ENCODE measurements at regions not wholly inside any gene's neighbourhood (a gene's known extent, or its start where the extent isn't known, plus 50 kb on each side); places are given as distances from the start of the nearest gene placed in this dataset.
"Not testable (repeated sequence)": the region's sequence is repeated elsewhere in the genome, so short reads cannot be mapped to it uniquely, and the experiment has no call there.

DNA sequence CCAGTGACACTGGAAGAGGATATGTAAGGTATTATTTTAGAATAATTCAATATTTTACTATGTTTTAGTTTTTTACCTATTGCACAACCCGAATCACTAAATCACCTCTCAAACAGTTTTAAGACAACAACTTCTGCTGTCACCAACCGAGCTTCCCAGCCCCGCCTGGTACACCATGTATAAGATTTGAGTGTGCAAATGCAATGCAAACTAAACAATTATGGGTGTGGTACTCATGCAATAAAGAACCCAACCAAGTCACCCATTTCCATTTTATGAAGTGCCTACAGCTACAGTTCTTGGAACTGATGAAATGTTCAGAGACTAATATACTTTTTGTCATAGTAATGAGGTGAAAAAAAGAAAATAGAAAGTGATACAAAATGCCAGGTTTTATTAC lies 256.2 kb downstream of the TAFA4 start:
- DNase-seq = no peak

GRCh38 chr3:68667346-68667745 lies 265.0 kb downstream of the TAFA4 start:
- no peak for DNase-seq

DNA sequence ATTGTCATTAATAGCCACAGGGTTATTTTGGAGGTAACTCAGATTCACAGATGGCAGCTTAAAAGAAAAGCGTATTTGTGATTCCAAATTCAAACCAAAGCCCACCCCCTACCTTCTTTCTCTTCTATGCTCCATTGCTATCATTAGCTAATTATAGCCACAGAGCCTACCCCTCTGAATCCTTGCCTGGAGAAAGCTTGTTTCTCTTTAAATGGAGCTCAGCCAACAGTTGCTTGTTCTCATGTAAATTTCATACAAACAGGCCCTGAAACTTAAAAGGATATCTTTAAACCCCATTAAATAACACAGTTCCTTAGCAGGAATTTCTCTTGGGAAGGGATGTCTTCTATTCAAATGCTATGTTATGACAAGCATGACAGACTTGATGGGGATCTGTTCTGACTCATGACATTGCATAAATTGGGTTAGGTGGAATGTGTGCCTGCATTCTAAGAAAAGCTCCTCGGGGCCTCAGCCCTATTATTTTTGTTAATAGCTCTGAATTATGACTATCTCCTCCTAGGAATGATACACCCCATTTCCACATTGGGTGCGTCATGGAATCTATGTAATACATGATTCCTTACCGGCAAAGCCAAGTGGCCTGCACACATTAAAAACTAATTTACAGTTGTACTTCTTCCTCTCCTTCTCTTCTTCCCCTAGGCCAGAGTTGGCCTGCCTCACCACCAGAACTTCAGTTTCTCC lies 265.8 kb downstream of the TAFA4 start:
- no peak for DNase-seq

- DNase-seq = no peak
Observed at GRCh38 chr3:68664276-68664675, 268.1 kb downstream of the TAFA4 start.

- DNase-seq = no peak
Observed at GRCh38 chr3:68662176-68662575, 270.2 kb downstream of the TAFA4 start.

- DNase-seq = not testable (repeated sequence)
Observed at GRCh38 chr3:68650657-68651056, 281.7 kb downstream of the TAFA4 start.

DNA sequence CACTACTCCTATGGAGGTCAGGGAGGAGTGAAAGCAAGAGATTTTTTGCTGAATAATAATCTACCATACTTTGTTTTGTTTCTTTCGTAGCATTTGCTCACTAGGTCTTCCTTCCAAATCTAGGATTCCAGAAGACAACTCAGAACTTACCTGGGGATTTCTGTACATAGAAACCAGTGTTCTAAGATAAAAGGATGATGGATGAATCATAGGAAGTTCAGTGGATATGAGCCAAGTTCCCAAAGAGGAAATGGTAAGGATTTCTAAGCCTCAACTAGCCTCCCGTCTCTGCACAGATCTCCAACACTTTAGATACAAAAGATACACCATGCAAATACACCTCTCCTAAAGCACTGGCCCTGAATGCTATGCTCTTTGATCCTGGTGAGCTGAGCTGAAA lies 283.9 kb downstream of the TAFA4 start:
- no peak for DNase-seq

DNA sequence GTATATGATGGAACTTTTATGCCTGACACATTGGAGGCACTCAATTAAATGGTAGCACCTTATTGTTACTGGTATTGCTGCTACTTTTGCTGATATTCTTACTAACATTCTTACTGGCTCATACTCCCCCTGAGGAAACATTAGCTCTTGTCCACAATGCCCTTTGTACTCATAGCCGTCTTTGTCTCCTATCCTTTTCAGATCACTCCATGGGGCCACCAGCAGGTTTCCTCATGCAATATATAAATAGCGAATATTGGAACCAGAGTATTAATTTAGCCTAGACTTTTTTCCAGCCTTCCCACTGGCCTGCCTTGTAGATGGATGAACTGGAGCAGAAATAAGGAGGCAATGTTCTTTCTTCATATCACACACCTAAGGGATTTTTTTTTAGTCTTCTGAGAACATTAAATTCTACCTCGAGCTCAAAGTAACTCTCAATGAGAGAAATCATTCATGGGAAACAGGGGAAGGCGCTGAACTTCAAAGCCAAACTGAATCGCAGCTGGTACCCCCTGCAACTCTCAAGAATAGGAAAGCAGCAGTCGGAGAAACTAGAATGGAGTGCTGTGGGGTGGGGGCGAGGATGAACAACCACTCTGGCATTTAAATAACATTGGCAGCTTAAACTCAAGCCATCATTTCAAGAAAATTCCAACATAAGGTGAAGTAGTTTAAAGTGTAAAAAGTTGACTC lies 300.3 kb downstream of the TAFA4 start:
- DNase-seq = no peak

- DNase-seq = no peak
Observed at GRCh38 chr3:68620211-68620610, 312.1 kb downstream of the TAFA4 start.

GRCh38 chr3:68614087-68614486 lies 318.3 kb downstream of the TAFA4 start:
- DNase-seq = no peak

DNA sequence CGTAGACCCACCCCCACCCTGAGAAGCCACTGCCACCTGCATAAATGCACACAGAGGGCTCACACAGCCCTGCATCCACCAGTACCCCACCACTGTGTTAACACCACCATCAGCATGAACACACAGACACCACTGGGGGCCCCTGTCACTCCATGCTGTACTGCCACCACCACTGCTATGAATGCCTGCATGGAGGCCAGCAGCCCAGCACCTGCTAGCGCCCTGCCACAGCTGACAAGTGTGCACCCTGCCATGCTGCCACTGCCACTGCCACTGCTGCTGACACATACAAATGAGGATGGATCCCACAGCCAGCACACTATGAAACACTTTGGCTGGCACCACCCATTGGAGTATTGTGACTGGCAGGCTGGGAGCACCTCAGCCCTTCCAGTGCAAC lies 361.0 kb downstream of the TAFA4 start:
- no peak for DNase-seq

- DNase-seq = no peak
Observed at GRCh38 chr3:68560728-68561127, 371.6 kb downstream of the TAFA4 start.

GRCh38 chr3:68535782-68536181 lies 396.6 kb downstream of the TAFA4 start:
- no peak for DNase-seq

- DNase-seq = no peak
Observed at GRCh38 chr3:68523330-68523729, 409.0 kb downstream of the TAFA4 start.

DNA sequence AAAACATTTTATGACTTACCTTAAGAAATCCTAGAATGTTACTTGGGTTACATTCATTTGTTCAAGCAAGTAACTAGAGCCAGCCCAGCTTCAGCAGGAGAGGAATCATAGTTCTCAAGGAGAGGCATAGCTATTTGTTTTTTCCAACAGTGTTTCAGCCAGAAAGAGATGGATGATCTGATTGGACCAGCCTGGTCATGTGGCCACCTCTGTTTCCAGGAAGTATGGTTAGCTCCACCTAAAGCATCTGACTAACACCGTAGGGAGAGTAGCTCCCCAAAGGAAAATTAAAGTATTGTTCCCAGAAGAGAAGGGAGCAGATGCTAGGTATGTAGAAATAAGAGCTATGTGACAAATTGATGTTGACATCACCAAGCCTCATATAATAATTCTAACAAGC lies 417.1 kb downstream of the TAFA4 start:
- DNase-seq = no peak

DNA sequence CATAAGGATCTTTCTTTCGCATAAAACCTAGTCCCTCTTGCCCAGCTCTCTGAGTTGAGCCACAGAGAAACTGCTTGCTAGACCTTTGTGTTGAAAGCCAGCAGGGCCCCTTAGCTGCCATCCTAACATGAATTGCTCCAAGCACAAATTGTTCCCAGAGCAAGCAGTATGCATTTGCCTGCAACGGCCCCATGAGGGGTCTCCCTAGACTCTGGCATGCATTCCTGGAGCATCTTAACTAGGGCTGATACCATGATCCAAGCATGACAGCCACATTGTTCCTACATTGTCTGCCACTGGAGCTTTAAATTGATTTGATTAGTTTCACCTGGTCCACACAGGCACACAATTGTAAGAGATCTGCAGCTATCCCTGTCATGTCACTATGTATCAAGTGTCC lies 428.1 kb downstream of the TAFA4 start:
- DNase-seq = no peak

DNA sequence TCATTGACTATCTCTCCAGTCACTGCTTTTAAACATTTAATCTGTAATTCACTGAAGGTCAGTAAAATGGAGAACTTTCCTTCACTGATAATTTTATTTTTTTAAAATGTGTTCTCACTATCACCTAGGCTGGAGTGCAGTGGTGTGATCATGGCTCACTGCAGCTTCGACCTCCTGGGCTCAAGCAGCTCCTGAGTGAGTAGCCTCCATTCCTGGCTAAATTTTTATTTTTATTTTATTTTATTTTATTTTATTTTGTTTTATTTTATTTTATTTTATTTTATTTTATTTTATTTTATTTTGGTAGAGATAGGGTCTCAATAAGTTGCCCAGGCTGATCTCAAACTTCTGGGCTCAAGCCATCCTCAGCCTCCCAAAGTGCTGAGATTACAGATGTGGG lies 446.5 kb downstream of the TAFA4 start:
- DNase-seq = not testable (repeated sequence)

GRCh38 chr3:68485051-68485450 lies 447.3 kb downstream of the TAFA4 start:
- no peak for DNase-seq

- no peak for DNase-seq
Observed at GRCh38 chr3:68483601-68484000, 448.7 kb downstream of the TAFA4 start.

DNA sequence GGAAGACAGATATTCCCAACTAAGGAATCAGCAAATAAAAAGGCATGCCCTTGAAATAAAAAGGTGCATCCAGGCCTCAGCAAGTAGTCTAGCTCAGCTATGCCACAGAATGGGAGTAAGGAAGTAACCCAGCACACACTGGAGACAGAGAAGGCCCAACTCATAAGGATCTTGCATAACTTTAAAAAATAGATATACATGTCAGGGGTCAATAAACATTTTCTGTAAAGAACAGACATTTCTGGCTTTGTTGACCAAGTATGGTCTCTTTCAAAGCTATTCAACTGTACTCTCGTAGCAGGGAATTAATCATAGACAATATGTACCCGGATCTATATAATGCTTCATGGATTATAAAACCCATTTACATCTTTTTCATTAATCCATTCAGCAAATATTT lies 449.3 kb downstream of the TAFA4 start:
- DNase-seq = no peak

- no peak for DNase-seq
Observed at GRCh38 chr3:68482565-68482964, 449.8 kb downstream of the TAFA4 start.

GRCh38 chr3:68479779-68480178 lies 452.6 kb downstream of the TAFA4 start:
- DNase-seq = no peak

GRCh38 chr3:68468695-68469375 lies 463.5 kb downstream of the TAFA4 start:
- DNase-seq = no peak

GRCh38 chr3:68467465-68467864 lies 464.9 kb downstream of the TAFA4 start:
- DNase-seq = no peak

Data from suppressor macrophage (primary cell).